Hepatocyte (in vitro differentiated cells): ENCODE measurements at regions not wholly inside any gene's neighbourhood (a gene's known extent, or its start where the extent isn't known, plus 50 kb on each side); places are given as distances from the start of the nearest gene placed in this dataset.

Experiments used
- DNase-seq: peaks from one replicate; pipeline ENCODE4 v3.0.0-alpha.2; 2016; ENCODE audit warnings: low spot score
- H2AFZ ChIP-seq: fragments of 200-600 bp; sonication (generic); 2 replicates; pipeline ENCODE4 v1.6.0; 2016; ENCODE audit warnings: antibody characterized with exemption, mild to moderate bottlenecking
- H3K27ac ChIP-seq: fragments of 200-600 bp; sonication (generic); 2 replicates; pipeline ENCODE4 v1.5.1; 2016; ENCODE audit warnings: mild to moderate bottlenecking
- H3K27me3 ChIP-seq: fragments of 200-600 bp; sonication (generic); 2 replicates; pipeline ENCODE4 v1.6.1; 2016
- H3K36me3 ChIP-seq: fragments of 200-600 bp; sonication (generic); replicated peaks from 2 replicates; pipeline ENCODE4 v1.5.1; 2016; ENCODE audit warnings: low read depth; ENCODE audit not compliant: insufficient read depth
- H3K4me1 ChIP-seq: fragments of 200-600 bp; sonication (generic); 2 replicates; pipeline ENCODE4 v1.5.1; 2016; ENCODE audit warnings: mild to moderate bottlenecking, moderate library complexity; ENCODE audit not compliant: insufficient read depth
- H3K4me2 ChIP-seq: fragments of 200-600 bp; sonication (generic); 2 replicates; pipeline ENCODE4 v1.6.0; 2016
- H3K4me3 ChIP-seq: fragments of 200-600 bp; sonication (generic); 2 replicates; pipeline ENCODE4 v1.5.1; 2016; ENCODE audit warnings: mild to moderate bottlenecking
- H3K79me2 ChIP-seq: fragments of 200-600 bp; sonication (generic); 2 replicates; pipeline ENCODE4 v1.6.0; 2017; ENCODE audit warnings: mild to moderate bottlenecking
- H3K9me2 ChIP-seq: fragments of 200-600 bp; sonication (generic); replicated peaks from 2 replicates; pipeline ENCODE4 v1.6.0; 2017; ENCODE audit warnings: mild to moderate bottlenecking; ENCODE audit not compliant: insufficient read depth
- H3K9me3 ChIP-seq: fragments of 200-600 bp; sonication (generic); 2 replicates; pipeline ENCODE4 v1.5.1; 2016; ENCODE audit warnings: low read depth, mild to moderate bottlenecking
- H4K20me1 ChIP-seq: fragments of 200-600 bp; sonication (generic); 2 replicates; pipeline ENCODE4 v1.6.0; 2016; ENCODE audit warnings: mild to moderate bottlenecking; ENCODE audit not compliant: insufficient read depth, poor library complexity, severe bottlenecking
- EZH2 ChIP-seq: fragments of 200-600 bp; sonication (generic); IDR thresholded peaks from 2 replicates; pipeline ENCODE4 v1.6.1; 2016; ENCODE audit warnings: antibody characterized with exemption, mild to moderate bottlenecking, borderline replicate concordance
- EZH2phosphoT487 ChIP-seq: fragments of 200-600 bp; sonication (generic); IDR thresholded peaks from one replicate; pipeline ENCODE4 v1.6.1; 2018; ENCODE audit warnings: antibody characterized with exemption, mild to moderate bottlenecking, low read depth, moderate library complexity; ENCODE audit not compliant: unreplicated experiment, severe bottlenecking
- WGBS: methylation state at CpG from one replicate; pipeline ENCODE4 v1.1.6; 2016; ENCODE audit warnings: low lambda C conversion rate; ENCODE audit errors: missing lambda C conversion rate; 5-methylcytosine and 5-hydroxymethylcytosine counted together
- TF ChIP-seq, protein P1 (sequence below): fragments of 200-600 bp; sonication (generic); IDR thresholded peaks from 2 replicates; pipeline ENCODE4 v1.5.1; 2016; ENCODE audit warnings: antibody characterized with exemption, mild to moderate bottlenecking; ENCODE audit not compliant: poor library complexity

DNA sequence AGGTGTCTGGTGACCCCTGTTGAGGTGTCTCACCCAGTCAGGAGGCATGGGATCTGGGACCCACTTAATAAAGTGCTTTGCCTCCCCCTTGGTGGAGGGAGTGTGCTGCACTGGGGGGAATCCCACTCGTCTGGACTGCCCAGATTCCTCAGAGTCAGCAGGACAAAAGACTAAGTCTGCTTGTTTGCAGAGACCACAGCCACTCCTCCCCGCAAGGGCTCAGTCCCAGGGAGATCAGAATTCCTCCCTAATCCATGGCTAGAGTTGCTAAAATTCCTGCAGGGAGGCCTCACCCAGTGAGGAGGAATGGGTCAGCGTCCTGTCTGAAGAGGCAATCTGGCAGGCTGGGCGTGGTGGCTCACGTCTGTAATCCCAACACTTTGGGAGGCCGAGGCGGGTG, 442.2 kb downstream of the PABPC4L start:
- H3K27me3 ChIP-seq: no peaks in the 10 kb centered on the region
- no peak overlapping the region for H3K4me2 ChIP-seq
- no peak for DNase-seq
- H3K9me3 ChIP-seq: no peaks in the 10 kb centered on the region
- H3K27ac ChIP-seq: no peak overlapping the region
- 75% methylated on average over 7 of the region's 7 CpGs for WGBS
- no peak overlapping the region for H3K4me3 ChIP-seq
- H3K4me1 ChIP-seq: no peaks in the 10 kb centered on the region
- no peaks in the 10 kb centered on the region for H3K9me2 ChIP-seq
- H4K20me1 ChIP-seq: no peaks in the 10 kb centered on the region
- TF ChIP-seq EZH2 (no peak), EZH2phosphoT487 (no peak)
- TF ChIP-seq, protein P1, sequence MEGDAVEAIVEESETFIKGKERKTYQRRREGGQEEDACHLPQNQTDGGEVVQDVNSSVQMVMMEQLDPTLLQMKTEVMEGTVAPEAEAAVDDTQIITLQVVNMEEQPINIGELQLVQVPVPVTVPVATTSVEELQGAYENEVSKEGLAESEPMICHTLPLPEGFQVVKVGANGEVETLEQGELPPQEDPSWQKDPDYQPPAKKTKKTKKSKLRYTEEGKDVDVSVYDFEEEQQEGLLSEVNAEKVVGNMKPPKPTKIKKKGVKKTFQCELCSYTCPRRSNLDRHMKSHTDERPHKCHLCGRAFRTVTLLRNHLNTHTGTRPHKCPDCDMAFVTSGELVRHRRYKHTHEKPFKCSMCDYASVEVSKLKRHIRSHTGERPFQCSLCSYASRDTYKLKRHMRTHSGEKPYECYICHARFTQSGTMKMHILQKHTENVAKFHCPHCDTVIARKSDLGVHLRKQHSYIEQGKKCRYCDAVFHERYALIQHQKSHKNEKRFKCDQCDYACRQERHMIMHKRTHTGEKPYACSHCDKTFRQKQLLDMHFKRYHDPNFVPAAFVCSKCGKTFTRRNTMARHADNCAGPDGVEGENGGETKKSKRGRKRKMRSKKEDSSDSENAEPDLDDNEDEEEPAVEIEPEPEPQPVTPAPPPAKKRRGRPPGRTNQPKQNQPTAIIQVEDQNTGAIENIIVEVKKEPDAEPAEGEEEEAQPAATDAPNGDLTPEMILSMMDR: no peak
- H3K79me2 ChIP-seq: no peaks in the 10 kb centered on the region
- no peaks in the 10 kb centered on the region for H3K36me3 ChIP-seq
- no peak overlapping the region for H2AFZ ChIP-seq

DNA sequence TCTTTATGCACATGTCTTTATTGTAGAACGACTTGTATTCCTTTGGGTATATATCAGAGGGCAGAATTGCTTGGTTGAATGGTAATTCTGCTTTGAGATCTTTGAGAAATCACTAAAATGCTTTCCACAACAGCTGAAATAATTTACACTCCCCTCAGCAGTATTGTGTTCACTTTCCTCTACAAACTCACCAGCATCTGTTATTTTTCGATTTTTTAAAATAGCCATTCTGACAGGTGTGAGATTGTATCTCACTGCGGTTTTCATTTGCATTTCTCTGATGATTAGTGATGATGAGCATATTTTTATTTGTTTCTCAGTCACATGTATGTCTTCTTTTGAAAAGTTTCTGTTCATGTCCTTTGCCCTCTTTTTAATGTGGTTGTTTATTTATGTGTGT, 459.8 kb downstream of the PABPC4L start:
- TF ChIP-seq EZH2: no peak
- TF ChIP-seq EZH2phosphoT487: no peak
- TF ChIP-seq, protein P1: no peak

DNA sequence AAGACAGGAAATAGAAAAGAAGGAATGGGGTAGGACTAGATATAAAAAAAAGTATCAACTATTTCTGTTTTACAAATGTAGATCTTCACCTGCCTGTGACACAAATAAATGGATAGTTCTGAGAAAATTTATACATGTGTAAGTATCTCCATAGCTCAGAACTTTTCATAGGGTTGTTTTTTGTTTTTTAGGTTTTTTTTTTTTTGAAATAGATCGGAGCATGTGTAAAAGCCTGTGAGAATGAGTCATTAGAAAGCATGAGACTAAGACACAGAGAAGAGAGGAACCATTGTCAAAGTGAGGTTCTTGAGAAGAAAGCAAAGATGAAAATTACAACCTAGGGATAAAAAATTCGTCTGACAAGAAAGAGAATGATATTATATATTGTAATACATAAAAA, 481.6 kb downstream of the PABPC4L start:
- no peaks in the 10 kb centered on the region for H3K27me3 ChIP-seq
- no peak overlapping the region for H2AFZ ChIP-seq
- H4K20me1 ChIP-seq: no peaks in the 10 kb centered on the region
- no peak for TF ChIP-seq EZH2
- no peak for TF ChIP-seq EZH2phosphoT487
- TF ChIP-seq, protein P1: no peak
- no peak for DNase-seq
- 69% methylated on average over 2 of the region's 2 CpGs for WGBS
- H3K36me3 ChIP-seq: no peaks in the 10 kb centered on the region
- H3K4me3 ChIP-seq: no peak overlapping the region
- no peaks in the 10 kb centered on the region for H3K9me2 ChIP-seq
- H3K79me2 ChIP-seq: no peaks in the 10 kb centered on the region
- no peak overlapping the region for H3K27ac ChIP-seq
- H3K4me1 ChIP-seq: no peaks in the 10 kb centered on the region
- no peak overlapping the region for H3K4me2 ChIP-seq
- no peaks in the 10 kb centered on the region for H3K9me3 ChIP-seq

More for the DNA sequence above, 459.8 kb downstream of the PABPC4L start:
- H4K20me1 ChIP-seq: no peaks in the 10 kb centered on the region
- DNase-seq: no peak
- H3K9me2 ChIP-seq: no peaks in the 10 kb centered on the region
- no peaks in the 10 kb centered on the region for H3K4me1 ChIP-seq
- H2AFZ ChIP-seq: no peak overlapping the region
- no peaks in the 10 kb centered on the region for H3K36me3 ChIP-seq
- no peaks in the 10 kb centered on the region for H3K27me3 ChIP-seq
- no peaks in the 10 kb centered on the region for H3K9me3 ChIP-seq
- no peaks in the 10 kb centered on the region for H3K79me2 ChIP-seq
- WGBS: 88% methylated on average over 3 of the region's 3 CpGs
- H3K4me3 ChIP-seq: no peak overlapping the region
- H3K4me2 ChIP-seq: no peak overlapping the region
- no peak overlapping the region for H3K27ac ChIP-seq

DNA sequence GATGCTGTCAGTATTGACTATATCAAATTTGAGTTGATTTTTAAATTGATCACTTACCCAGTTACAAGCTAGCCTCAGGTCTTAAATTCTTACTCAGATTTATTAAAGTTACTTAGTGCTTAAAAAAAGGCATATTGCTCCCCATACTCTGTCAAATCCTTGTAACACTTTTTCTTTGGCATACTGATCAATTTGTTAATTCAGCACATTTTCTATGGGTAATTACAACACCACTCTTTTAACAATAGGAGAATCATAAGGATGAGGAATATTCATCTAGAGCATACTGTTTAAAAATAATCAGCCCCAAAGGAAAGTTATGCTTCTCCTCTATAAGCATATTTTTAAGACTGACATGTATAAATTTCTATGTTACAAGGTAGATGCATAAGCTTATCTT, 482.5 kb downstream of the PABPC4L start:
- H4K20me1 ChIP-seq: no peaks in the 10 kb centered on the region
- DNase-seq: no peak
- H3K4me1 ChIP-seq: no peaks in the 10 kb centered on the region
- H2AFZ ChIP-seq: no peak overlapping the region
- no peaks in the 10 kb centered on the region for H3K79me2 ChIP-seq
- H3K27ac ChIP-seq: no peak overlapping the region
- H3K4me2 ChIP-seq: no peak overlapping the region
- no peak for TF ChIP-seq EZH2
- TF ChIP-seq, protein P1: no peak
- no peak for TF ChIP-seq EZH2phosphoT487
- H3K4me3 ChIP-seq: no peak overlapping the region
- H3K27me3 ChIP-seq: no peaks in the 10 kb centered on the region
- H3K9me2 ChIP-seq: no peaks in the 10 kb centered on the region
- no peaks in the 10 kb centered on the region for H3K36me3 ChIP-seq
- no peaks in the 10 kb centered on the region for H3K9me3 ChIP-seq
